Activated naive CD4-positive, alpha-beta T cell treated with anti-CD3 and anti-CD28 coated beads, Interleukin-2, amount 50 U/mL, for 24 hours (primary cell): ENCODE measurements at regions not wholly inside any gene's neighbourhood (a gene's known extent, or its start where the extent isn't known, plus 50 kb on each side); places are given as distances from the start of the nearest gene placed in this dataset.
"Not testable (repeated sequence)": the region's sequence is repeated elsewhere in the genome, so short reads cannot be mapped to it uniquely, and the experiment has no call there.

Experiments
- H3K27ac Mint-ChIP-seq: one replicate; pipeline ENCODE4 v1.8.0; 2021; ENCODE audit warnings: mild to moderate bottlenecking, mixed read lengths
- H3K27me3 Mint-ChIP-seq: one replicate; pipeline ENCODE4 v1.8.0; 2021; ENCODE audit warnings: mixed read lengths
- H3K36me3 Mint-ChIP-seq: one replicate; pipeline ENCODE4 v1.8.0; 2021; ENCODE audit warnings: mixed read lengths
- H3K4me1 Mint-ChIP-seq: one replicate; pipeline ENCODE4 v1.8.0; 2021; ENCODE audit warnings: mixed read lengths
- H3K4me3 Mint-ChIP-seq: one replicate; pipeline ENCODE4 v1.8.0; 2021; ENCODE audit warnings: mild to moderate bottlenecking, mixed read lengths
- H3K9me3 Mint-ChIP-seq: one replicate; pipeline ENCODE4 v1.8.0; 2021; ENCODE audit warnings: mixed read lengths

DNA sequence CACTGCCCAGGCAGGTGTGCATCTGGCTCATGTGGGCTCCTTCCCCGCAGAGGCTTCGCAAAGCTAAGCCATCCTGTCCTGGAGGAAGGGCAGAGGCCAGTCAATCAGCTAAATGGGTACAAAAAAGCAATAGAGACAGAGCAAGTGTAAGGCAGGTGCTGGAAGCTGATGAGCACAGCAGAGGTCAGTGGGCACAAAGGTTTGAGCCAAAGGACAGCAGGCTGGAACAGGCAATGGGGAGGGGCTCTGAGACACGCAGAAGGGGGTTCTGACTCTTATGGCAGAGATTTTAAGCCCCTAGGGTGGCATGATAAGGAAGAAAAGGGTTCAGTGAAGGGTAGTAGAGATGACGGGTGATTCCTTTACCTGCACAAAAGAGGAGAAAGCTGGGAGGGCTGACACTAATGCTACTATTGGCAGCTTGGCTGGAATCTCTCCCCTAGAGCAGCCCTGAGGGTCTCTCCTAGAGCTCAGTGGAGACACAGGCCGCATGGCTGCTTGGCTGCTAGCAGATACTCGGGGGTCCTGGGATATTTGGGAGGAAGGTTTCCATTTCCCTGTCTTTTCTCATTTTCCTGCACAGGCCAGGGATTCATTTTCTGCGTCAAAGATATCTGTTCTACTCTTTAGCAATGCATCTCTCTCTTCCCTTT lies 132.4 kb downstream of the MYCN start:
- Mint-ChIP-seq H3K4me1 (no peaks in the 10 kb centered on the region), H3K36me3 (no peaks in the 10 kb centered on the region), H3K9me3 (no peaks in the 10 kb centered on the region), H3K27ac (no peak overlapping the region), H3K4me3 (no peak overlapping the region), H3K27me3 (no peaks in the 10 kb centered on the region)

DNA sequence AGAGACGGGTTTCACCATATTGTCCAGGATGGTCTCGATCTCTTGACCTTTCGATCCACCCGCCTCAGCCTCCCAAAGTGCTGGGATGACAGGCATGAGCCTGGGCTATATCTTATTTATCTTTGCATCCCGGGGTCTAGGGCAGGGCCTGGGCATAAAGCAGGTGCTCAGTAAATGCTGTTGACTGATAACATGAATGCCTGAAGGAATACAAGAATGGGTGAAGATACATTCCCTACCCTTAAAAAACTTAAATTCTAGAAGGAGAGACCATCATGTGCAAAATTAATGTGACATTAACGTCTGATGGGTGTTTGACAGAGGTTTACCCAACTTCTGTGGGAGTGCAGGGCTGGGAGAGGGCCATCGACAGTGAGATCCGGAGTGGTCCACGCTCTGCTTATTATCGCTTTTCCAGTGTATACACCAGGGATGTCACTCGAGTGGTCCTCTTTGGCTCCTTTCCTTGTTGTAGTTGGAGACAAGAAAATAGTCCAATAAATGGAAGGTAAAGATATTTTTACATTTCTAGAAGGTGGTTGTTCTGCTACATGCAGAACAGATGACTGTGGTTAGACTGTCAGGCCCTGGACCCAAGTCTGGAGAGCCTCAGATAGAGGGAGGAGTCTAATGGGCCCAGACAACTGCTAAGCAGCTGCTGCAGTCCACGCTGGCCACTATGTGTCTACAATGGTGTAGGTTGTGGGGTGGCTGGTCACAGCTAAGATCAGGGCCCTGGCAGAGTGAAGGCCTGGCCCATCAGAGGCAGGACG lies 131.7 kb downstream of the MYCN start:
- H3K9me3 Mint-ChIP-seq: no peaks in the 10 kb centered on the region
- H3K36me3 Mint-ChIP-seq: no peaks in the 10 kb centered on the region
- H3K27me3 Mint-ChIP-seq: no peaks in the 10 kb centered on the region
- H3K4me1 Mint-ChIP-seq: no peaks in the 10 kb centered on the region
- no peak overlapping the region for H3K27ac Mint-ChIP-seq
- no peak overlapping the region for H3K4me3 Mint-ChIP-seq

DNA sequence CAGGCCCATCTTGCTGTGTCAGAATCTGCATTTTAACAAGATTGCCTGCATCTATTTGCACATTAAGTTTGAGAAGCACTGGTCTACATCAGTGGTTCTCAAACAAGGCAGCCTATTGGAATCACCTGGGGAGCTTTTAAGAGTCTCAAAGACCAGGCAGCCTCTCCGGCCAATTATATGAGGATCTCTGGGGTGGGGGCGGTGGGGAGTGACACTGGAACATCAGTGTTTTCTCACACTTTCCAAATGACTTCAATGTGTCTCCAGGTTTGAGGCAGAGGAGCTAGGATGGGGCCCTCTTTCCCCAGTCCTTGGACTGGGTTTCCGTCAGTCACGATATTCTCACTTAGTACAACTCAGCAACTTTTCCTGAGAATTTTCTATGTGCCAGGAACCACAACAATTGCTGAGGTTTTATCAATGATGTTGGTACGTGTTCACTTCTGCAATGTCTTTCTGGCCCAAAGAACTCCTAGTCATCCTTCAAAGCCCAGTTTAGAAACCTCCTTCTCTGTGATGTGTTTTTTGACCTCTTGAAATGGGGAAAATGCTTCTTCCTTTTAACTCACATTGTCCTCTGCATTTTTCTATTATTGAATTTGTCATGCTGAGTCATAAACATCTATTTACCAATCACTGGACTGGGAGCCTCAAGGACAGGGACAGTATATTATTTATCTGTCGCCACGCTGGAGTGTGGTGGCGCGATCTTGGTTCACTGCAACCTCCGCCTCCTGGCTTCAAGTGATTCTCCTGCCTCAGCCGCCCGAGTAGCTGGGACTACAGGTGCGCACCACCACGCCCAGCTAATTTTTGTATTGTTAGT lies 130.9 kb downstream of the MYCN start:
- Mint-ChIP-seq H3K4me1 (no peaks in the 10 kb centered on the region), H3K9me3 (no peaks in the 10 kb centered on the region), H3K36me3 (no peaks in the 10 kb centered on the region), H3K27me3 (no peaks in the 10 kb centered on the region), H3K27ac (no peak overlapping the region), H3K4me3 (no peak overlapping the region)

DNA sequence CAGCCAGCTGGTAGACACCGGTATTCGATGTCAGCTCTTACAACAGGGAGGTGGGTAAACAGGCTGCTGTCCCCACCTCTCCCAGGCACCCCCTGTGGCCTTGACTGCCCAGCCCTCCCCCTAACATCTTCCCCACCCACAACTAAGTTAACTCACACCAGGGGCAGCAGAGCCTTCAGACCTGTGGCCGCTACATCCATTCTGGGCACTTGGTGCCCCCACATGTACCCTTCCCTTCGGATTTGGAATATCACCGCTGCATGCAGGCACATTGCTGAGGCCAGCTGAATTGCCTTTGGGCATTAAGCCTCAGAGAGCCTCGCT lies 130.3 kb downstream of the MYCN start:
- no peak overlapping the region for H3K4me3 Mint-ChIP-seq
- no peaks in the 10 kb centered on the region for H3K9me3 Mint-ChIP-seq
- no peaks in the 10 kb centered on the region for H3K27me3 Mint-ChIP-seq
- no peak overlapping the region for H3K27ac Mint-ChIP-seq
- no peaks in the 10 kb centered on the region for H3K36me3 Mint-ChIP-seq
- H3K4me1 Mint-ChIP-seq: no peaks in the 10 kb centered on the region

DNA sequence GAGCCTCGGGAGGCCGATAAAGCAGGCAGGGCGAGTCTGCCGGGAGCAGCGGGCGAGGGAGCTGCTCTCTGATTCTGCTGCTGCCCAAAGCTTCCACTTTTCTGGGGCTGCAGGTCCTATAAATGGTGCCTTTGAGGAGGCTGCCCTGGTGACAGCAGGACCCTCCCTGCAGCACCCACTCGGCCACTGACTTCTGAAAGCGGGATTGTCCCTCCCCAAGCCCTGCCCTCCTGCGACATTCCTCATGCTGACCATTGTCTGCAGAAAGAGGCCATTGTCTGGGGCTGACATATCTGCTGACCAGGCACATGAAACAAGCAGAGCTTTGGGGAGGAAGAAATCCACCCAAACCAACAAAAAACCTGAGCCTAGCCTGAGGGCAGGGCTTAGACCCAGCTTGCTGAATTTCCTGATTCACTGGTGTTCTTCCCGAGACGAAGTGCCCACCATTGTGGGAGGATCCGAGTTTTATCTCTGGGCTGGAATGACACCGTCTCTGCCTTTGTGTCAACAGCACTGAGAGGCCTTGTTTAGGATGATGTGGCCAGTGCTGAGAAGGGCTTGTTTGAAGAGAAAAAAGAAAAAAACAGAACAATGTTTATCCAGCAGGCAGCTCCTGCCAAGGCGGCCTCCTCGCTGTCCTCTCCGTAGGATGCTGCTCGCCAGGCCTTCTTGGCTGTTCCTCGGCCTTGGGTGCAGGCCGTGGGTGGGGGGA lies 129.7 kb downstream of the MYCN start:
- no peak overlapping the region for H3K27ac Mint-ChIP-seq
- H3K36me3 Mint-ChIP-seq: no peaks in the 10 kb centered on the region
- H3K27me3 Mint-ChIP-seq: no peaks in the 10 kb centered on the region
- H3K9me3 Mint-ChIP-seq: no peaks in the 10 kb centered on the region
- no peak overlapping the region for H3K4me3 Mint-ChIP-seq
- no peaks in the 10 kb centered on the region for H3K4me1 Mint-ChIP-seq

DNA sequence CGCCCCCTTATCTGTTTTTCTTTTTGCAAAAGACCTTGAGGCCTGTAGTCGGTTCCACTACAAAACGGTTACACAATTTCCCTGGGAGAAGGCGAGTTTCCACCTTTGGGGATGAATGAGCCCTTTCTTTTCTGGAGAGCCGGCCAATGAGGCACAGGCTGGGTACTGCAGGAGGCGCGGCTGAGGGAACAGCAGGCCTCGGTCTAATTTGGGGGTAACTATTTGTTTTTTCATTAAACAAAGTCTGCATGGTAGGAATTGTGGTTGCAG lies 129.2 kb downstream of the MYCN start:
- no peaks in the 10 kb centered on the region for H3K4me1 Mint-ChIP-seq
- no peaks in the 10 kb centered on the region for H3K27me3 Mint-ChIP-seq
- no peak overlapping the region for H3K27ac Mint-ChIP-seq
- H3K9me3 Mint-ChIP-seq: no peaks in the 10 kb centered on the region
- H3K4me3 Mint-ChIP-seq: no peak overlapping the region
- no peaks in the 10 kb centered on the region for H3K36me3 Mint-ChIP-seq

DNA sequence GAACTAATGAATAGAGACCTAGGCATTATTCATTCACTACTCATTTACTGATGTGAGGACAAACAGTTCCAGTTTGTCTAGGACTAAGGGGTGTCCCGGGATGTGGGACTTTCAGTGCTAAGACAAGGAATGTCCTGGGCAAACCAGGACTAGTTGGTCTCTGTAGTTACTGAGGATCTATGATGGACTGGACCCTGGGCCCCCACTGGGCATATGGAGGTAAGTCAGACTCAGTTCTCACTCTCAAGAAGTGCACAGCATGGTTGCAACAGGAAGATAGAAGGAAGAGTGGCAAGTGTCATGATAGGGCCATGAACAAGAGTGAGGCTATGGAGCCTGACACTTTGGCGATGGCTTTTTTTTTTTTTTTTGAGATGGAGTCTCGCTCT lies 128.2 kb downstream of the MYCN start:
- H3K4me1 Mint-ChIP-seq: no peaks in the 10 kb centered on the region
- H3K36me3 Mint-ChIP-seq: no peaks in the 10 kb centered on the region
- no peaks in the 10 kb centered on the region for H3K27me3 Mint-ChIP-seq
- no peaks in the 10 kb centered on the region for H3K9me3 Mint-ChIP-seq
- H3K27ac Mint-ChIP-seq: no peak overlapping the region
- no peak overlapping the region for H3K4me3 Mint-ChIP-seq

DNA sequence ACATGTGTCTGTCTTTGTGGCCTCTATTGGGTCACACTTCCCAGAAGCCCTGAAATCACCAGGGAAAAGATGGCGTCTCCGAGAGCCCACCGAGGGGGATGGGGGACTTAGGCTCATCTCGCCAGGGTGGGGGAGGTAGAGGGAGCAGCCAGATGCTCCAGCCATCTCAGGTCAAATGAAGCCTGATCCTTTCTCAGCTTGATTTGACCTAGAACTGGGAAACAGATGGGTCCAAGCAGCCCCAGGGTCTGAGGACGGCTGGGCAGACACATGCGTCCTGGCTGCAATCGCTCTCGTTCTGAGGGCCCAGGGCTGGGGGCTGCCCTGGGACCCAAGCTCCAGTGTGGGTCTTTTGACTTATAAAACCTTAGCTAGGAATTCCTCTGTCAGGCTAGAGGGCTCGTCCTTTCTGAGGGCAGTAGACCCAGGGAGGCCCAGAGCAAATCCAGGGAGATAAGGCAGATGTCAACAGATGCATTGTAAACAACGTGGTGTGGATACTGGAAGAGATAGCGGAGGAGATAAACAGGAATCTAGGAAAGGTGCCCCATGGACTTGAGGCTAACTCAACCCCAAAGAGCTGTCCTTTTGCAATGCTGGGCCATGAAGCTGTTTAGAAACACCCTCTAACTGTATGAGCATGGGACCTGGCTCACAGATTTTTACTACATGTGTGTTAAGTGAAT lies 127.7 kb downstream of the MYCN start:
- no peak overlapping the region for H3K4me3 Mint-ChIP-seq
- H3K27ac Mint-ChIP-seq: no peak overlapping the region

DNA sequence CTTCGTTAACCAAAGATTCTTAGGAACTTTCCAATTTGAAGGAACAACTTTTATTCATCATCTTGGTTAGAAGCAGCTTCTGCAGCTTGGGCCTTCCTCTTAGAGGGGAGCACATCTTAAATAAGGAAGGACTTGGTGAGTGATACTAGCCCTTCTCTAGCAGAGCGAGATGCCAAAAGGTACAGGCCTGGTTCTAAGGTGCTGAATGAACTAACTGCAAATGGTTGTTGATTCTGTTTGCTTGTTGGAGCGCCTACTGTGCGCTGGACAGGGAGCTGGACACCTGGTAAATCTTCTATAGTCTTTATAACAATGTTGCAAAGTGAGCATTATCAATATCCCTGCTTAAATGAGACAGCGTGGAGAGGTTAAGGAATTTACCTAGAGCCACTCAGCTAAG lies 127.1 kb downstream of the MYCN start:
- Mint-ChIP-seq H3K27me3 (no peaks in the 10 kb centered on the region), H3K9me3 (no peaks in the 10 kb centered on the region), H3K4me3 (no peak overlapping the region), H3K4me1 (no peaks in the 10 kb centered on the region), H3K36me3 (no peaks in the 10 kb centered on the region), H3K27ac (no peak overlapping the region)

More for the DNA sequence above, 127.7 kb downstream of the MYCN start:
- Mint-ChIP-seq H3K27me3 (no peaks in the 10 kb centered on the region), H3K9me3 (no peaks in the 10 kb centered on the region), H3K4me1 (no peaks in the 10 kb centered on the region), H3K36me3 (no peaks in the 10 kb centered on the region)

DNA sequence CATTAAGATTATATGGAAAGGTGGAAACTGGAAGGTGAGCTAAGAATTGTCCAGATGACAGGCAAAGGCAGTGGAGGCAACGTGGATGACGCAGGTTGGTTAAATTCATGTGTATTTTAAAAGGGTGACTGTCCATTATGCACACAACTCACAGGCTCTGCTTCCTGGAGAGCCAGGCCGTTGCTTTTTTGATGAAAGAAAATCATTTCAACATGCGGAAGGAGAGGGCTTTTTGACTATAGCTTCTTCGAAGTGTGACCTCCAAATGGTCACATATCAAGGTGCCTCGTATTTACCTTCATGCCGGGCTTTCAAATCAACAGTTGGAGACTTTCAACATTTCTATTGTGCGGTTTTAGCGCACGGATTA lies 126.7 kb downstream of the MYCN start:
- no peaks in the 10 kb centered on the region for H3K27me3 Mint-ChIP-seq
- no peaks in the 10 kb centered on the region for H3K9me3 Mint-ChIP-seq
- no peaks in the 10 kb centered on the region for H3K36me3 Mint-ChIP-seq
- no peak overlapping the region for H3K27ac Mint-ChIP-seq
- no peak overlapping the region for H3K4me3 Mint-ChIP-seq
- no peaks in the 10 kb centered on the region for H3K4me1 Mint-ChIP-seq

DNA sequence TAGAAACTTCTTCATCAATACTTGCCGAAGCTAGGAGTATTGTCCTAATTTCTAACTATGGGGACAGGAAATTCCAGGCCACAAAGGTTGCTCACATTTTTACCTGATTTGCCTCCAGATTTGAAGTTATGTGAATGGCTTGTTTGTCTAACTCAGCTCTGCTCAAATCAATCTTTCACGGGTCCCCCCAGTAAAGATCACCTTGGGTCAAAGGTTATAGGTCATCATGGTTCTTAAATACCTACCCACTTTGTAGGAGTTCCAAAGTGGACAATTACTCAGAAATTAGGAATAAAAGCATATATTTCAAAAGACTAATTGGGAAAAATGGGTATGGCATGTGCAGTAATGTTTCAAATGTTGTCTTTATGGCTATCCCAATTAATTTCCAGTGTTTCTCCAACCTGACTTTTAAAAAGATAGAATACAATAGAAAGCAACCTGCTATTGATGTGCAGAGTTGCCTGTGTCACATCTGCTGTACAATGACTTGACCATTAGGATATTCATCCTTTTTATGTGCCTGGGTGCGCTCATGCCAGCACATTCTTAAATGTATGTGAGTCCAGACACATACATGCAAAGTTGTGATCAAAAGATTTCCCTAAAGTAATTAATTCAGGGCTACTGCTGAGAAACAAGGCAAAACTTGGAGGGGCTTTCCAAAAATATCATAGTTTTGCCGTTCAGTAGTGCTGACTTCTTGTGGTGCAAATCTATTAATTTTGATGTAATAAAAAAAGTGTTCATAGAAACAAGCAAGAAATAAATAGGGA lies 126.1 kb downstream of the MYCN start:
- no peaks in the 10 kb centered on the region for H3K36me3 Mint-ChIP-seq
- H3K4me3 Mint-ChIP-seq: no peak overlapping the region
- no peaks in the 10 kb centered on the region for H3K4me1 Mint-ChIP-seq
- no peaks in the 10 kb centered on the region for H3K27me3 Mint-ChIP-seq
- H3K9me3 Mint-ChIP-seq: no peaks in the 10 kb centered on the region
- H3K27ac Mint-ChIP-seq: no peak overlapping the region

DNA sequence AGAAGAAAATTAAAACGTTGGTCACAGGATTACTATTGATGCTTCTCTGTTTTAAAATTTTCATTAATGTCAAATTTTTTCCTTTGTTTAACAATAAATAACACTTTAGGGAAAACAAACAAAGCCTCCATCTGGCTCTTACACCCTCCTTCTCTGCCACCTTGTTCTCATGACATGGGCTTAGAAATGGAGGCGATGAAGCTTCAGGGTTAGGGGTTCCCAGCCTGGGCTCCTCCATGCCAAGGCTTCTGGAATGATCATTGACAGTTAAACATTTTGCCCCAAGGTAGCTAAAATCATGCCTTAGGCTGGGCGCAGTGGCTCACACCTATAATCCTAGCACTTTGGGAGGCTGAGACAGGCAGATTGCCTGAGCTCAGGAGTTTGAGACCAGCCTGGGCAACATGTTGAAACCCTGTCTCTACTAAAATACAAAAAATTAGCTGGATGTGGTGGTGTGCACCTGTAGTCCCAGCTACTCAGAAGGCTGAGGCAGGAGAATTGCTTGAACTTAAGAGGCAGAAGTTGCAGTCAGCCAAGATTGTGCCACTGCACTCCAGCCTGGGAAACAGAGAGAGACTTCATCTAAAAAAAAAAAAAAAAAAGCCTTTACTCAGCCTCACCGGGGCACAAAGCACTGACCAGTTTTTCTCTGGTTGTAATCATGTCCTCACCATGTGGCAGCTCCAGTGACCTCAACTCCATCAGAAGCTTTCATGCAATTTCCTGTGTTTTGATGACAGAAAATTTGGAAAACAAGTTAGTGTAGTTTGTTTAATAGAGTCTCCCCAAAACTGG lies 125.1 kb downstream of the MYCN start:
- not testable (repeated sequence) for H3K4me1 Mint-ChIP-seq, H3K27me3 Mint-ChIP-seq, H3K27ac Mint-ChIP-seq, H3K36me3 Mint-ChIP-seq, H3K9me3 Mint-ChIP-seq, H3K4me3 Mint-ChIP-seq

DNA sequence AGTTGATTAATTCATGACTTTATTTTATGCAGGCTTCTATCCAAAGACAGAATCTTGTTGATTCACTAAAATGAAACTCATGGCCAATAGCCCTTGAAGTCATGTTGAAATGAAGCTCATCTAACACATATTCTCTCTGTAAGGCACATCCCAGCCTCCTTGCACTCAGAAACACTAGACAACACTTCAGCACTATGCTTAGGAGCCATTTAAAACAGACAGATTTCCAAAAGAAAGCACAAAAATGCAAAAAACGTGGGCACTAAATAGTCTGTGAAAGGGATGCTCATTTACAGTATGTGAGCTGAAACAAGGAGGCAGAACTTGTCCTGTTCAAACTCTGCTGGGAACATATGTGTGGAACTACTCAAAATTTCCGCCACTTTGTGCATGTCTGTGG lies 124.4 kb downstream of the MYCN start:
- H3K4me3 Mint-ChIP-seq: no peak overlapping the region
- no peaks in the 10 kb centered on the region for H3K36me3 Mint-ChIP-seq
- H3K4me1 Mint-ChIP-seq: no peaks in the 10 kb centered on the region
- no peak overlapping the region for H3K27ac Mint-ChIP-seq
- H3K9me3 Mint-ChIP-seq: no peaks in the 10 kb centered on the region
- H3K27me3 Mint-ChIP-seq: peaks cover 1% of the 10 kb centered on the region

DNA sequence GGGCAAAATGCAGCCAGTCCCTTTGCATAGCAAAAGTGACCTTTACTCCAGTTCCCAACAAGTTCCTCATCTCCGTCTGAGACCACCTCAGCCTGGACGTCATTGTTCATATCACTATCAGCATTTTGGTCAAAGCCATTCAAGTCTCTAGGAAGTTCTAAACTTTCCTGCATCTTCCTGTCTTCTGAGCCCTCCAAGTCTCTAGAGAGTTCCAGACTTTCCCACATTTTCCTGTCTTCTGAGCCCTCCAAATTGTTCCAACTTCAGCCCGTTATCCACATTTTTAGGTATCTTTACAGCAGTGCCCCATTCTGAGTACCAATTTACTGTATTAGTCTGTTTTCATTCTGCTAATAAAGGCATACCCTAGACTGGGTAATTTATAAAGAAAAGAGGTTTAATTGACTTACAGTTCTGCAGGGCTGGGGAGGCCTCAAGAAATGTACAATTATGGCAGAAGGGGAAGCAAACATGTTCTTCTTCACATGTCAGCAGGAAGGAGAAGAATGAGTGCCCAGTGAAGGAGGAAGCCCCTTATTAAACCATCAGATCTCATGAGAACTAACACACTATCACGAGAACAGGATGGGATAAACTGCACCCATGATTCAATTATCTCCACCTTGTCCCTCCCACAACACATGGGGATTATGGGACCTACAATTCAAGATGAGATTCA lies 123.7 kb downstream of the MYCN start:
- Mint-ChIP-seq H3K4me3 (no peak overlapping the region), H3K36me3 (no peaks in the 10 kb centered on the region), H3K4me1 (no peaks in the 10 kb centered on the region), H3K27me3 (peaks cover 1% of the 10 kb centered on the region), H3K9me3 (no peaks in the 10 kb centered on the region), H3K27ac (no peak overlapping the region)
